Central memory CD8-positive, alpha-beta T cell (primary cell): ENCODE measurements at regions not wholly inside any gene's neighbourhood (a gene's known extent, or its start where the extent isn't known, plus 50 kb on each side); places are given as distances from the start of the nearest gene placed in this dataset.
"Not testable (repeated sequence)": the region's sequence is repeated elsewhere in the genome, so short reads cannot be mapped to it uniquely, and the experiment has no call there.

Experiments used
- ATAC-seq: fragments of 150-1000 bp; cut with Tn5 transposase; replicated peaks from 2 replicates; pipeline ENCODE4 v1.10.0; 2022; ENCODE audit warnings: mild to moderate bottlenecking, moderate FRiP score, moderate number of reproducible peaks; ENCODE audit not compliant: poor library complexity, severe bottlenecking; ENCODE audit errors: extremely low read depth
- DNase-seq, 2 donors: peaks; one replicate each; pipeline ENCODE4 v3.0.0; 2021; ENCODE audit warnings: low spot score in 2 of 2
- H3K27ac Mint-ChIP-seq: one replicate; pipeline ENCODE4 v1.8.0; 2022; ENCODE audit warnings: low read depth, mild to moderate bottlenecking, moderate library complexity, mixed read lengths
- H3K27me3 Mint-ChIP-seq: one replicate; pipeline ENCODE4 v1.8.0; 2022; ENCODE audit warnings: mixed read lengths
- H3K36me3 Mint-ChIP-seq: one replicate; pipeline ENCODE4 v1.8.0; 2022; ENCODE audit warnings: mild to moderate bottlenecking, moderate library complexity, mixed read lengths; ENCODE audit not compliant: insufficient read depth
- H3K4me1 Mint-ChIP-seq: one replicate; pipeline ENCODE4 v1.8.0; 2022; ENCODE audit warnings: mixed read lengths
- H3K4me3 Mint-ChIP-seq: one replicate; pipeline ENCODE4 v1.8.0; 2022; ENCODE audit warnings: mild to moderate bottlenecking, moderate library complexity, mixed read lengths
- H3K9me3 Mint-ChIP-seq: one replicate; pipeline ENCODE4 v1.8.0; 2022; ENCODE audit warnings: mixed read lengths

DNA sequence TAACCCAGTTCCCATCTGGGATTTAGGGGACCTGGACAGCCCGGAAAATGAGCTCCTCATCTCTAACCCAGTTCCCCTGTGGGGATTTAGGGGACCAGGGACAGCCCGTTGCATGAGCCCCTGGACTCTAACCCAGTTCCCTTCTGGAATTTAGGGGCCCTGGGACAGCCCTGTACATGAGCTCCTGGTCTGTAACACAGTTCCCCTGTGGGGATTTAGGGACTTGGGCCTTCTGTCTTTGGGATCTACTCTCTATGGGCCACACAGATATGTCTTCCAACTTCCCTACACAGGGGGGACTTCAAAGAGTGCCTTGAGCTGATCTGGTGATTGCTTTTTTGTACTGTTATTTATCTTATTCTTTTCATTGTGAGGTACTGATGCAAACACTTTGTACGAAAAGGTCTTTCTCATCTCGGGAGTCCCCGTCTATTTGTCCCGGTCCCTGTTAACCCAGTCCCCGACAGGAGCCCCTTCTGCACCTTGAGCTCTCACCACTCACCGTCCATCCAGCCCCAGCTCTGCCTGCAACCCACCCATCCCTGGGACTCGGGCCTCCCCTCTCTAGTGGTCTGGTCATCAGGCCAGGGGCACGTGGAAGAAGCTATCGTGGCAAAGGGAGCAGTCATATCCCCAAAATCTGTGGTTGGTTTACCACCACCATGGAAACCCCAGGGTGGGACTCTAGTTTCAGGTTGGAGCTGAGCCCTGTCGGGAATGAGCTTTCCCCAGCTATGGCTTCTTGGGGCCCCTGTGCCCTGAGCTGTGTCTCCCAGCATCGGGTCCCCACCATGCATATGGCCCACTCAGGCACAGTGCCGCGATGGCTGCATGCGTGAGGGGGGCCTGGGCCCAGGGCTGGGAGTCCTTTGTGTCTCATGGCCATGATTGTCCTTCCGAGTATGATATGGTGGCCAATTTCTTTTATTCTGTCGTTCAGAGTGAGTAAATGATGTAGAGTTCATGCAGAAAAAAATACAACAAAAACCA, 270.4 kb upstream of the PLCXD1 start:
- H3K4me1 Mint-ChIP-seq, ATAC-seq, H3K4me3 Mint-ChIP-seq, H3K36me3 Mint-ChIP-seq, H3K27ac Mint-ChIP-seq, H3K27me3 Mint-ChIP-seq, H3K9me3 Mint-ChIP-seq, DNase-seq: not testable (repeated sequence)

DNA sequence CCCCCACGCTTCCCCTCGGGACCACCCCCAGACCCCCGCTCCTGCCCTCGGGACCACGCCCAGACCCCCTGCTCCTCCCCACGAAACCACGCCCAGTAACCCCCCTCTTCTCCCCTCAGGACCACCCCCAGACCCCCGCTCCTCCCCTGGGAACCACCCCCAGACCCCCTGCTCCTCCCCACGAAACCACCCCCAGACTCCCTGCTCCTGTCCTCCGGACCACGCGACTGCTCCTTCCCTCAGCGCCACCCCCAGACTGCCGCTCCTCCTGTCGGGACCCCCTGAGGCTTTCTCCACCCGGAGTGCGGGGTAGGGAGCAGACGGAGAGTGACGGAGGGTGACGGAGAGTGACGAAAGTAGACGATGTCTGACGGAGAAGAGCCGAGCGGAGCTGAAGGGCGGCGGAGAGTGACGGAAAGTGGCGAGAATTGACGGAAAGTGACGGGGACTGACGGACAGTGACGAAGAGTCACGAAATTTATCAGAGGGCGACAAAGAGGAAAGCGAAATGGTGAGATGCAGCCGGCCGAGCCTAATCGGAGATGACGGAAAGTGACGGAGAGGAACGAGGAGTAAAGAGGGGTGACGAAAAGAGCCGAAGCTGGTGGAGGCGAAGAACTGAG, 267.2 kb upstream of the PLCXD1 start:
- H3K4me3 Mint-ChIP-seq, DNase-seq, H3K9me3 Mint-ChIP-seq, H3K27me3 Mint-ChIP-seq, H3K36me3 Mint-ChIP-seq, H3K27ac Mint-ChIP-seq, H3K4me1 Mint-ChIP-seq: not testable (repeated sequence)
- ATAC-seq, result peak; percentile 33

DNA sequence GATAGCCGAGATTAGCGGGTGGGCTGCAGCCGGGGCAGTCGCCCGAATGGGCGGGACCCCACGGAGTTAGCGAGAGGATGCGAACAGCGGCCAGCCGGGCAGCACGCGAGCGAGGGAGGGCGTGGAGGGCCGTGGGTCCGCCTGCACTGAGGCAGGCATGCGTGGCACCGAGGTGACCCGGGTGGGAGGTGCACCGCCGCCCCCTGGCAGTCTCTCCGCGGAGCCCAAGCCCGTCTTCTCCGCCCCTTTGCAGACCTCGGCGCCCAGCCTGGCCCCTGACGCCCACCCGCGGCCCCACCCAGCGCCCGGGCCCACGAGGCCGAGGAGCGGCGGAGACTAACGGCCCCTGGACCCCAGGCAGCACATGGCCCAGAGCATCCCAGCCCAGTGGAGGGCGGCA, 266.7 kb upstream of the PLCXD1 start:
- not testable (repeated sequence) for DNase-seq, H3K9me3 Mint-ChIP-seq, H3K27me3 Mint-ChIP-seq, H3K27ac Mint-ChIP-seq, H3K4me3 Mint-ChIP-seq, ATAC-seq, H3K4me1 Mint-ChIP-seq, H3K36me3 Mint-ChIP-seq

DNA sequence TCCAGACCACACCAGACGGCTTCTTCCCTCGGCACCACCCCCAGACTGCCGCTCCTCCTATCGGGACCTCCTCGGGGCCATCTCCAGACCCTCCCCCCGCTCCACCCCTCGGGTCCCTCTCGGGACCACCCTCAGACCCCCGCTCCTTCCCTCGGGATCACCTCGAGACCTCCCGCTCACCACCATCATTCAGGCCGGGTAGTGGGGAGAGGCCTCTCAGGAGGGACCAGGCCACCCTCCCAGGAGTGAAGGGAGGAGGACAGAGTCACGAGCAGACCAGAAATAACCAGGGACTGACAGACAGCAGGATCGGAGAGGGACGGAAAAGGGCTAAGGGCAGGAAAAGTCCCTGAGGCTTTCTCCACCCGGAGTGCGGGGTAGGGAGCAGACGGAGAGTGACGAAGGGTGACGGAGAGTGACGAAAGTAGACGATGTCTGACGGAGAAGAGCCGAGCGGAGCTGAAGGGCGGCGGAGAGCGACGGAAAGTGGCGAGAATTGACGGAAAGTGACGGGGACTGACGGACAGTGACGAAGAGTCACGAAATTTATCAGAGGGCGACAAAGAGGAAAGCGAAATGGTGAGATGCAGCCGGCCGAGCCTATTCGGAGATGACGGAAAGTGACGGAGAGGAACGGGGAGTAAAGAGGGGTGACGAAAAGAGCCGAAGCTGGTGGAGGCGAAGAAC, 262.3 kb upstream of the PLCXD1 start:
- DNase-seq, result peak in 1 of 2 donors; percentile 59
- H3K36me3 Mint-ChIP-seq, H3K4me1 Mint-ChIP-seq, H3K4me3 Mint-ChIP-seq, H3K27ac Mint-ChIP-seq, H3K27me3 Mint-ChIP-seq, H3K9me3 Mint-ChIP-seq: not testable (repeated sequence)
- peak; percentile 89 for ATAC-seq

DNA sequence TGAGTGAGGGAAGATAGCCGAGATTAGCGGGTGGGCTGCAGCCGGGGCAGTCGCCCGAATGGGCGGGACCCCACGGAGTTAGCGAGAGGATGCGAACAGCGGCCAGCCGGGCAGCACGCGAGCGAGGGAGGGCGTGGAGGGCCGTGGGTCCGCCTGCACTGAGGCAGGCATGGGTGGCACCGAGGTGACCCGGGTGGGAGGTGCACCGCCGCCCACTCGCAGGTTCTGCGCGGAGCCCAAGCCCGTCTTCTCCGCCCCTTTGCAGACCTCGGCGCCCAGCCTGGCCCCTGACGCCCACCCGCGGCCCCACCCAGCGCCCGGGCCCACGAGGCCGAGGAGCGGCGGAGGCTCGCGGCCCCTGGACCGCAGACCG, 261.7 kb upstream of the PLCXD1 start:
- ATAC-seq, result peak; percentile 47
- H3K4me1 Mint-ChIP-seq, result not testable (repeated sequence)

DNA sequence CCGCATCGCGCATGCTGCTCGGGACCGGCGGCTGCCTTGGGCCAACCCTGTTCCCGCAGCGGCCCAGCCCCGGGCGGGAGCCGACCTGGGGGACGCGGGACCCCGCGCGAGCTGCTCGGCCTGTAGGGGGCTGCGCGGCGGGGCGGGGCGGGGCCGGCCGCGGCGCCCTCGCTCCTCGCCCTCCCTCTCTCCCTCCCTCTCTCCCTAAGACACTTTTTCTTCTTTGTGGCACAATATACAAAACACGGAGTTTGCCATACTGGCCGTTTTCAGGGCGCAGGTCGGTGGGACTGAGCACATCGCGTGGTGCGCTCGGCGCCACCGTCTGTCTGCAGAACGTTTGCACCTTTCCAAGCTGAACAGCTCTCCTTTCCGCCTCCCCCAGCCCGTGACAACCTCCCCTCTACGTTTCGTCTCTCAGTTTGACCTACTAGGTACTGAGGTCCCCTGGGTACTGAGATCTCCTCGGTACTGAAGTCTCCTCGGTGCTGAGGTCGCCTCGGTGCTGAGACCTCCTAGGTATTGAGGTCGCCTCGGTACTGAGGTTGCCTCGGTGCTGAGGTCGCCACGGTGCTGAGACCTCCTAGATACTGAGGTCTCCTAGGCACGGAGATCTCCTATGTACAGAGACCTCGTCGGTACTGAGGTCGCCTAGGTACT, 261.1 kb upstream of the PLCXD1 start:
- DNase-seq, result no peak
- peak; percentile 7 for ATAC-seq
- Mint-ChIP-seq H3K36me3 (peaks cover 2% of the 10 kb centered on the region), H3K4me1 (peaks cover 5% of the 10 kb centered on the region), H3K27me3 (no peaks in the 10 kb centered on the region), H3K27ac (peak overlapping the region; percentile 64), H3K4me3 (peak overlapping the region; percentile 91), H3K9me3 (no peaks in the 10 kb centered on the region)

More for the DNA sequence above, 261.7 kb upstream of the PLCXD1 start:
- H3K27me3 Mint-ChIP-seq, H3K36me3 Mint-ChIP-seq, H3K4me3 Mint-ChIP-seq, H3K9me3 Mint-ChIP-seq, H3K27ac Mint-ChIP-seq, DNase-seq: not testable (repeated sequence)

DNA sequence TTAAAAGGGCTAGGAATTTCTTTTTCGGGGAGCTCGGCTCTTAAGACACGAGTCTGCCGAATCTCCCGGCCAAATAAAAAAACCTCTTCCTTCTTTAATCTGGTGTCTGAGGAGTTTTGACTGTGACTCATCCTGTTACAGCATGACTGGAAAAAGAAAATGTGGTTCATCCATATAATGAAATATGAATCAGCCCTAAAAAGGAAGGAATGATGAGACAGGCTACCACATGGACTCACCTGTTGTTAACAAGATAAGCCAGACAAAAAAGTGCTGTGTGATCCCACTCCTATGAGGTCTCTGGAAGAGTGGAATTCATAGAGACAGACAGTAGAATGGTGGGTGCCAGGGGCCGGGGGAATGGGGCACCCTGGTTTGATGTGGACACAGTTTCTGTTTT, 257.0 kb upstream of the PLCXD1 start:
- not testable (repeated sequence) for H3K27ac Mint-ChIP-seq, ATAC-seq, H3K36me3 Mint-ChIP-seq, DNase-seq, H3K4me3 Mint-ChIP-seq, H3K27me3 Mint-ChIP-seq, H3K4me1 Mint-ChIP-seq, H3K9me3 Mint-ChIP-seq
